Adrenal gland (tissue), 9 donors: ENCODE measurements at regions not wholly inside any gene's neighbourhood (a gene's known extent, or its start where the extent isn't known, plus 50 kb on each side); places are given as distances from the start of the nearest gene placed in this dataset.

Source experiments
- DNase-seq, 7 donors: peaks; one replicate each; pipeline ENCODE4 v3.0.0-alpha.2; 2019 to 2020
- H3K27ac ChIP-seq, 5 donors: fragments of 200-600 bp; sonication (generic) in 4 of 5; 1 replicate in 3 of 5; 2 replicates in 2 of 5; pipeline versions ENCODE4 v1.5.1 to v1.8.0; 2016 to 2020; ENCODE audit warnings: mild to moderate bottlenecking in 1 of 5
- H3K27me3 ChIP-seq: fragments of 200-600 bp; 2 replicates; pipeline ENCODE4 v1.8.0; 2021
- H3K36me3 ChIP-seq, 2 donors: fragments of 200-600 bp; replicated peaks in 1 of 2; 1 replicate in 1 of 2; 2 replicates in 1 of 2; pipeline versions ENCODE4 v1.5.1 to v1.8.0; 2018 to 2022
- H3K4me1 ChIP-seq, 2 donors: fragments of 200-600 bp; replicated peaks in 1 of 2; 1 replicate in 1 of 2; 2 replicates in 1 of 2; pipeline versions ENCODE4 v1.5.1 to v1.8.0; 2018 to 2021
- H3K4me3 ChIP-seq, 4 donors: fragments of 200-600 bp; sonication (generic) in 3 of 4; one replicate each; pipeline ENCODE4 v1.5.1; 2016 to 2018
- H3K9me3 ChIP-seq, 3 donors: fragments of 200-600 bp; sonication (generic) in 1 of 3; replicated peaks in 1 of 3; 1 replicate in 2 of 3; 2 replicates in 1 of 3; pipeline versions ENCODE4 v1.5.1 to v1.8.0; 2016 to 2021
- POLR2A ChIP-seq, 2 donors: fragments of 450-650 bp; IDR thresholded peaks; one replicate each; pipeline ENCODE4 v1.6.1; 2017; ENCODE audit warnings: antibody characterized with exemption in 2 of 2, mild to moderate bottlenecking in 2 of 2, moderate library complexity in 1 of 2
- WGBS, 4 donors: extraction: QIAGEN DNeasy Blood & Tissue Kit in 2 of 4; methylation state at CpG; one replicate each; pipeline versions ENCODE4 v1.1.5 to v1.1.7; 2013 to 2017; 5-methylcytosine and 5-hydroxymethylcytosine counted together
- intact Hi-C, 2 donors: fragments of 100-400 bp; cut with DNase I; formaldehyde crosslinking; loops; one replicate each; pipeline versions ENCODE4 v1.14.1 to v1.15.0; 2022 to 2023
- TF ChIP-seq, protein P1 (sequence below), 6 experiments: fragments of 450-650 bp in 4 of 6; fragments of 200-600 bp in 2 of 6; sonication (generic) in 1 of 6; IDR thresholded peaks; 1 replicate in 5 of 6; 2 replicates in 1 of 6; pipeline versions ENCODE4 v1.5.1 to v1.8.0; 2016 to 2021; ENCODE audit warnings: antibody characterized with exemption in 6 of 6, mild to moderate bottlenecking in 2 of 6, moderate library complexity in 1 of 6
- donor health status: healthy with polysubstance abuse.
- donor health status: Bipolar disorder and iron deficiency.
- donor health status: DM: yes; HTN: yes; CAD: no.
- donor health status: DM: no; HTN: no; CAD: no.
- donor health status: DM: no; HTN: no; CAD: no.

- H3K27me3 ChIP-seq = no peaks in the 10 kb centered on the region
- H3K4me3 ChIP-seq = no peak overlapping the region
- TF ChIP-seq POLR2A (IDR thresholded peaks at IDR 0.05) = no peak
- TF ChIP-seq, protein P1, sequence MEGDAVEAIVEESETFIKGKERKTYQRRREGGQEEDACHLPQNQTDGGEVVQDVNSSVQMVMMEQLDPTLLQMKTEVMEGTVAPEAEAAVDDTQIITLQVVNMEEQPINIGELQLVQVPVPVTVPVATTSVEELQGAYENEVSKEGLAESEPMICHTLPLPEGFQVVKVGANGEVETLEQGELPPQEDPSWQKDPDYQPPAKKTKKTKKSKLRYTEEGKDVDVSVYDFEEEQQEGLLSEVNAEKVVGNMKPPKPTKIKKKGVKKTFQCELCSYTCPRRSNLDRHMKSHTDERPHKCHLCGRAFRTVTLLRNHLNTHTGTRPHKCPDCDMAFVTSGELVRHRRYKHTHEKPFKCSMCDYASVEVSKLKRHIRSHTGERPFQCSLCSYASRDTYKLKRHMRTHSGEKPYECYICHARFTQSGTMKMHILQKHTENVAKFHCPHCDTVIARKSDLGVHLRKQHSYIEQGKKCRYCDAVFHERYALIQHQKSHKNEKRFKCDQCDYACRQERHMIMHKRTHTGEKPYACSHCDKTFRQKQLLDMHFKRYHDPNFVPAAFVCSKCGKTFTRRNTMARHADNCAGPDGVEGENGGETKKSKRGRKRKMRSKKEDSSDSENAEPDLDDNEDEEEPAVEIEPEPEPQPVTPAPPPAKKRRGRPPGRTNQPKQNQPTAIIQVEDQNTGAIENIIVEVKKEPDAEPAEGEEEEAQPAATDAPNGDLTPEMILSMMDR (IDR thresholded peaks at IDR 0.05) = no peak
- no peak for DNase-seq
- H3K36me3 ChIP-seq = no peaks in the 10 kb centered on the region
- H3K4me1 ChIP-seq = no peaks in the 10 kb centered on the region
- H3K9me3 ChIP-seq = no peaks in the 10 kb centered on the region
- intact Hi-C loops = no loop called here
- H3K27ac ChIP-seq = no peak overlapping the region
Measured at GRCh38 chr20:52267418-52267817, 75.8 kb upstream of the ZFP64 start.

- H3K4me3 ChIP-seq = no peak overlapping the region
- no peaks in the 10 kb centered on the region for H3K9me3 ChIP-seq
- WGBS, 4 donors = 67 to 81% (median 75%) methylated on average over 1 of the region's 1 CpG
- TF ChIP-seq, protein P1 (IDR thresholded peaks at IDR 0.05) = no peak
- no peak for TF ChIP-seq POLR2A (IDR thresholded peaks at IDR 0.05)
- H3K36me3 ChIP-seq = no peaks in the 10 kb centered on the region
- no peaks in the 10 kb centered on the region for H3K27me3 ChIP-seq
- H3K27ac ChIP-seq = no peak overlapping the region
- intact Hi-C loops = no loop called here
- no peak for DNase-seq
- H3K4me1 ChIP-seq = no peaks in the 10 kb centered on the region
Measured at GRCh38 chr20:52263757-52264156, 72.2 kb upstream of the ZFP64 start.

- no peaks in the 10 kb centered on the region for H3K27me3 ChIP-seq
- H3K9me3 ChIP-seq = no peaks in the 10 kb centered on the region
- TF ChIP-seq, protein P1 (IDR thresholded peaks at IDR 0.05) = no peak
- no peak for TF ChIP-seq POLR2A (IDR thresholded peaks at IDR 0.05)
- no peak overlapping the region for H3K4me3 ChIP-seq
- no peak for DNase-seq
- no peaks in the 10 kb centered on the region for H3K36me3 ChIP-seq
- H3K27ac ChIP-seq = no peak overlapping the region
- intact Hi-C loops = no loop called here
- no peaks in the 10 kb centered on the region for H3K4me1 ChIP-seq
Measured at GRCh38 chr20:52261792-52262191, 70.2 kb upstream of the ZFP64 start.

DNA sequence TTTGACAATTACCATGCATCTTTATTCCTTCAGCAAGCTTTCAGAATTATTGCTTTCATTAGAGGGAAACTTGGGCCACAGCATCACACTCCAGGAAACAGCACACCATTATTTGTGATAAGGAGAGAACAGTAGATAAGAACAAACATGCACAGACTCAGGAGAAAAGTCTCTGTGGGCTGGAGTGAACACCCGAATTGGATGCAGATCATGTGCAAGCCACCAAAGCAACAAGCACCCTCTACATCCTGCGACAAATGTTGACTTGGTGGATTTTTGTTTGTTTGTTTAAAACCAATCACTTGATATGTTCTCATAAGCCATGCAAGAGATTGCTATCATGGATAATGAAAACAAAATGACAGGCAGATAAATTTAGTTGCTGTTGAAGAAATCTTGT lies 67.7 kb upstream of the ZFP64 start:
- no peak overlapping the region for H3K4me3 ChIP-seq
- H3K27ac ChIP-seq = no peak overlapping the region
- no peaks in the 10 kb centered on the region for H3K9me3 ChIP-seq
- H3K27me3 ChIP-seq = no peaks in the 10 kb centered on the region
- 48 to 74% (median 56%) methylated on average over 2 of the region's 2 CpGs for WGBS, 4 donors
- intact Hi-C loops = no loop called here
- no peaks in the 10 kb centered on the region for H3K4me1 ChIP-seq
- TF ChIP-seq, protein P1 (IDR thresholded peaks at IDR 0.05) = no peak
- TF ChIP-seq POLR2A (IDR thresholded peaks at IDR 0.05) = no peak
- DNase-seq = no peak
- no peaks in the 10 kb centered on the region for H3K36me3 ChIP-seq
